ENCODE measurements at regions not wholly inside any gene's neighbourhood (a gene's known extent, or its start where the extent isn't known, plus 50 kb on each side); places are given as distances from the start of the nearest gene placed in this dataset.

DNA sequence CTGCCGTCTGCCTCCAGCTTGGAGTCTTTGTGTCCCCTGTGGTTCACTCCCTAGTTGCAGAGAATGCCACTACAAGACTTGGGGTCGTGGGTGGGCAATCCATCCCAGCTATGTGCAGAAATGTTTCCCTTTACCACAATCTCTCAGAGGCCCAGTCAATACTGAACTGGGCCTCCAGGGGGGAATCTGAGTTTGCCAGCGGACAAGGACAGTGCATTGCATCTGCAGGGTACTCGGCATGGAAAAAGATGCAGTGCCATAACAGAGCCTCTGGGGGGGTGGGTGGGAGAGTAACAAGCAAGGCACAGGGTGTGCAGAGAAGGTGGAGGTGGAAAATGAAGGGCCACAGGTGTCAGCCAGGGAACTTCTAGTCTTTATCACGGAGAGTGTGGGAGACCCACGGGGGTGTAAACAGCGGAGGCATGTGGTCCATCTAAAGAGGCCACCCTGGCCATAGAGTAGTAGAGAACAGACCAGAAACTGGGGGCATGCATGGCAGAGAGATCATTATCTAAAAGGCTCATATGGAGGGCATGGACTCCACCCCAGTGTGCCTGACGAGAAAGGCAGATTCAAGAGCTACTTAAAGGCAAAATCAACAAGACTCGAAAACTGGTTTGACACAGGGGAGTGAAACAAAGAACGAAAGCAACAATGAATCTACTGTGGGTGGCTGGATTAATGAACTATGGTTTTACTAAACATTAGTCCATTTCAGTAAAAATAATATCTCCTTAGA is 182.4 kb downstream of the ANXA2 start:
- no peak for DNase-seq

DNA sequence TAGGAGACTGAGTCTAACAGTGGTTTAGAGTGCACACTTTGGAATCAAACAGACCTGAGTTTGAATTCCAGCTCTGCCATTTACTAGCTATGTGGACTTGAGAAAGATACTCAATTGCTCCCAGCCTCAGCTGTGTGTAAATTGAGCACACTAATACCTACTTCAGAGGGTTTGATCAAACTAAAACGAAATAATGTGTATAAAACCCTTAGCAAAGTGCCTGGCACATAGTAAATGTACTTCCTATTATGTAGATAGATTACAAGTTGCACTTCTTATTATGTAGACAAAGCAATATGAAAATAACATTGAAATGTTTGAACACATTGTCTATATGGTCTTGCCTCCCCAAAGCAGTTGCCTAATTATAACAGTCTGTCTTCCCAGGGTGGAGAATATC is 180.6 kb downstream of the ANXA2 start:
- no peak for DNase-seq

DNA sequence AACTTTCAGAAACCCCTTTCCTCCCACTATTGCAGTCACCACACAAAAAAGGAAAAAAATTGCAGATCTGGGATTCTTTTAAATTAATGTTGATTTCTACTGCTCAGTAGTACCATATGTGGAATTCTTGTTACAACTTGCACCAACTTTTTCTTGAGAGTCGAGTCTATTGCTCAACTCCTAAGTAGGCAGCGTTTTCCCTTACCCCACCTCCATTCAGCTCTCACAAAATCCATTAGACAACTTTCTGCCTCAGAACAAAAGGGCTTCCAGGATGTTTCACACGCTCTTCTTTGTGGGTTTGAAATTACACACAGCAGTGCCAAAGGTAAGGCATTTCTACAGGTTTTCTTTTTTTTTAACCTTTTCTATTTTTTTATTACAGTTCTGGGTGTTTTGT is 179.5 kb downstream of the ANXA2 start:
- DNase-seq, result no peak

DNA sequence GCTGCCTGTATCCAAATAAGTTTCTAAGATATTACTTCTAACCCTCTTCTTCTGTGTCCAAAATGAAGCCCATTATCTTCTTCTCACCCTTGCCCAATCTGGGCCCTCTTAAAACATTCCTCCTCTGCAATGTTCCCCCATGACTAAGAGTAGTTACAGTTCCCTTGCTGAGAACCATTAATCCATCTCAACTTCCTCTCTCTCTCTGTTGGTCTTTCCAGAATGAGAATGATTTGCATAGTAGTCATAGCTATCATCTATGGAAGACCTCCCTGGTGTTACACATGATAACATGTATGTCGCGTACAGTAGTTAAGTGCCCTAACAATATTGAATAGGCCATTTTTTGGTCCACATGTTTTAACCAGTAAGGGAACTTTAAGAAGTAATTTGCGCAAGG is 177.9 kb downstream of the ANXA2 start:
- DNase-seq, result no peak

DNA sequence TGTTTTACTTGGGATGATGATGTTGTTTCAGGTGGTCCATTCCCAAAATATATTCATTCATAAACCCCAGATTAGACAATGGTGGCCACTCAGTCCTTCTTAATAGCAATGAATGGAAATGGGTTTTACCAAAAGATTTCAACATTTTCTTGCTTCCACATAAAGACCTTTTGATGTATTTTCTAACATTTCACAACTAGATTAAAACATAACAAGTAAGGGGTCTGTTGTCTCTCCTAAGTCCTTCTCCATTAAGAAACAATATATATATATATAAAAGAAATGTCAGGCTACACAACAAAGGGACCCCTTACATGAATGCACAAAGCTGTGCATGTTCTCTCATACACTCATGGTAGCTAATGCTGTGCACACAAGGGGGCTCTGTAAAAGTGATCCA is 176.4 kb downstream of the ANXA2 start:
- no peak for DNase-seq

DNA sequence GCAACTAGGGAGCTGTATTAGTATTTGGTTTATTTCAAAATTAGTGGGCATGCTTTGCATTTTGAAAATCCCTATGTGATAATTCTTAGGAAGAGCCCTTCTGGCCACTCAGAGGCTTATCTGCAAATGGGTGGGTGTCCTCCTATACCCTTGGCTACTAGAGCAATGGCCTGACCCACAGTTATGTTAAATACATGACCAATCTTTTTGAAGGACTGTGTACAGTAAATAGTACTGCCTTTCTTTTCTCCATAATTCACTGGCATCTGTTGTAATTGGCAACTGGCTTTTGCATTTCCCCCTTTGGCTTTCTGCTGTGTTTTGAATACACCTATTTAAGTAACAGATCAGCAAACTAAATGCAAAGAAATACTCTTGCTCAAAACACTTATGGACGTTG is 175.4 kb downstream of the ANXA2 start:
- no peak for DNase-seq

DNA sequence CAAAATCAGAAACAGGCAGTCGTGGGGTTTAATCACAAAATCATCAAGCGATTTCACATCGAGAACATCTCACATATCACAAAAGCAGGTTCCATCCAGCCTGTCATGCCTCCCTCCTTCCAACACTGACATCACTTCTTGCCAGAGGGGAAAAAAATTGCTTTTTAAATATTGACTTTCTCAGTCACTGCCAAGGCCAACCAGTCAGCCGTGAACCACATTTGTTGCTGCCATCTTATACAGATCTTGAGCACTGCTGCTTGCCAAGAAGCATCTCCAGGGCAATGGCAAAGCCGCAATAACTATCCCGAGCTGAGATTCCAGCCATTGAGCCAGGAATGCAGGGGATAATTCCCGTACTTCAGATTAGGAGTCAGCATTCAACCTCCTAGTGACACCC is 174.6 kb downstream of the ANXA2 start:
- DNase-seq, result no peak

DNA sequence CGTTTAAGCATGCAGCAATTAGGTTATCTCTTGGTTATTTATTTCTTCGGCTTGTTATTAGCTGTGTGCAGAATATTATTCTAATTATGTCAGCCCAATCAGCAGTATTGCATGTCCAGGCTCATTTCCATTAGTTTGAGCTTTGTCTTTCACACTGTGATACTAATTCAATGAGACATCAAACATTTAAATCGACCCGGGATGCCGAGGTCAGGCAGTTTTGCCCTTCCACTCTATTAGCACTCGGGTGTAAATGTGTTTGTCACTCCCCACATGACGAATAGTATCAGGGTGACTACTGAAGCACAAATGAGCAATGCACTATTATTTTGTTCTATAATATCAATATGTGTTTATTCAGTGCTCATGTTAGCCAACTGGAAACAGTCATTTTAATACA is 170.9 kb downstream of the ANXA2 start:
- no peak for DNase-seq

DNA sequence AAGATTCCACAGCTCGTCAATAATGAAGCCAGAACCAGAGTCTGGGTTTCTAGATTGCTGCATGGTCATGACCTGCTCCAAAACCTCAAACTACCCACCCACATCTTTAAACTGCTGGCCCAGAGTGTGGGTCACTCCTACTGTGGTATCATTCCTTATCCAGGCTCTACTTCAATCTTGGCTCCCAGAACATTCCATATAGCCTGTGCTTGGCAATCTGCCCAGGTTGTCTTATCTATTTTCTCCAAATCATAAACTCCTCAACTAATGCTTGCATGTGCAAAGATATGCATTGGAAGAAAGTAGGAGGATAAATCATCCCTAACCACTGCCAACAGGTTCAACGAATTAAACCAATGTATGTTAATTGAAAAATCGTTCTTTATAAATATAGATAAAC is 169.7 kb downstream of the ANXA2 start:
- no peak for DNase-seq

DNA sequence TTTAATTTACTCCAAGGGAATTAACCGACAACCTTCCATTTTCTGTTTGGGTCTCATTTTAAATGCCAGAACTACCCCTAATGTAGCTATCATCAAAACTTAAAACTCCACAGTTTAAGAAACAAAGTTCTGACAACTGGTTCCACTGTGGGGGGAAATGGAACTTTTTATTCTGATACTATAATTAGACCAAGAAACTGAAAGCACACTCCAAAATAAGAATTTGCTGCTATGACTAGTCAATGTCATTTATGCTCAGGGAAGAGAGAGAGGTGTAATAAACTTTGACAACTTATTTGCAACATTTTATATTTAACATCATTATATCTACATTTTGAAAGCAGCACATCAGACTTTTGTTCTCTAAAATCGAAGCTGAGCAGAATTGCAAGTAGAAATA is 169.2 kb downstream of the ANXA2 start:
- no peak for DNase-seq

DNA sequence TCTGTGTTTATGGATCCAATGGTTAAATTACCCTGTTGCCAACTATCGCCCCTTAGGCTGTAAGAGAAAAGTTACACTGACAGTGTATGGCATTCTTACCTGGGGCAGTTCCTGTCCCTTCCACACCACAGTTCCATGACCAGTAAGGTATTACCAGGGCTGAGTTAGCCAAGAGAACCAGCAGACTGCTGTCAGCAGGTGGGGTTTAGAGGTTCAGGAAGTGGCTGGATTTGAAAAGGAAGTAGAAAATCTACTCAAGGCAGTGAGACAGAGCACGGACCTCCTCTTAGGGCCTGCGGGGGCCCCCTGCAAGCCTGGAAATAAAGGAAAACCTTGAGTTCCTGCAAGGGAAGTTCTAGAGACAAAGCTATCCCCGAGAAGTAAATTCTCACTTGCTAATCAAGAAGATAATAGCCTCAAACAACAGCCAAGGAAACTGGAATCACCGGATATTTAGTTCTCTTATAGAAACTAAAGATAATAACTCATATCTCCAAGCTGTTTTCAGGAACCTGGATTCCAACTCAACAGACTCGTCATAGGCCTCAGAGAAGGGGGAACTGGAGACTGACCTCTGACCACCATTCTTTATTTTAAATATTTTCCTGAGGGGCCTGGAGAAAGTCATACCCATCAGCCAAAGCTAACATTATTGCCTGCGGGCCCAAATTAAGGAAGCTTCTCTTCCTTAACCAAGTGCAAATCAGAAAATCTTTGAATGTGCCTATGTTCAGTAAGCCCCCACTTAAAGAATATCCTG is 161.7 kb downstream of the ANXA2 start:
- DNase-seq, result no peak

DNA sequence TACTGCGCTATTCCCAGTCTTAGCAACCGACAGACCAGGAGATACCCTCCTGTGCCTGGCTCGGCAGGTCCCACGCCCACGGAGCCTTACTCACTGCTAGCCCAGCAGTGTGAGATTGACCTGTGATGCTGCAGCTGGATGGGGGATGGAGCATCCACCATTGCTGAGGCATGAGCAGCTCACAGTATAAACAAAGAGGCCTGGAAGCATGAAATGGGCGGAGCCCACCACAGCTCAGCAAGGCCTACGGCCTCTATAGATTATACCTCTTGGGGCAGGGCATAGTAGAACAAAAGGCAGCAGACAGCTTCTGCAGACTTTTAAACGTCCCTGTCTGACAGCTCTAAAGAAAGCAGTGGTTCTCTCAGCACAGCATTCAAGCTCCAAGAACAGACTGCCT is 160.3 kb downstream of the ANXA2 start:
- no peak for DNase-seq

DNA sequence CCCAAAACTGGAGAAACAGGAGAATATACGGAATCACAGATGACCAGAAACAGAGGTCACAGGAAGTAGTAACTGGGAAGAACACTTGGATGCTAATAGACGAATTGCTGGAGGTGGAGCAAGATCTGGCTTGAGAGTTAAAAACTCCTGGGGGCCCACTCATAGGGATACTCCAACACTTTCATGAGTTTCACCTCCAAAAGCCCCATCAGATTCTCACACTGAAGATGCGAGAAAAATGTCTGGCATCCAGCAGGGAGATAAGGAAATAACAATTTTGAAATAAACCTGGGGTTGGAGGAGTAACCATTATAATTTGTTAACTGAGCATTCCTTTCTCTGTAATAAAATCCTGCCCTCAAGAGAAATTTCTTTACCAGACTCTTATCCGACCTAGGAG is 154.0 kb downstream of the ANXA2 start:
- DNase-seq, result no peak

DNA sequence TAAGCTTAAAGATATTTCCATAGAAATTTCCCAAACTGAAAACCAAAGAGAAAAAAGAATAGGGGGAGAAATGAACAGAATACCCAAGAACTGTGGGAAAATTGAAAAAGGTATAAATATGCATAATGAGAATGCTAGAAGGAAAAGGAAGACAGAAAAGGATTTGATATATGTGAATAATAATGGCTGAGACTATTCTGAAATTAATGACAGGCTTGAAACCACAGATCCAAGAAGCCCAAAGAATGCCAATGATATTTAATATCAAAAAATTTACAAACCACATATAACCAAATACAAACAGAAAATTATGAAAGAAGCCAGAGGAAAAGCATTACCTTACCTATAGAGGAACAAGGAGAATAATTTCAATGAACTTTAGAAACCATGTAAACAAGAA is 153.0 kb downstream of the ANXA2 start:
- DNase-seq, result no peak

DNA sequence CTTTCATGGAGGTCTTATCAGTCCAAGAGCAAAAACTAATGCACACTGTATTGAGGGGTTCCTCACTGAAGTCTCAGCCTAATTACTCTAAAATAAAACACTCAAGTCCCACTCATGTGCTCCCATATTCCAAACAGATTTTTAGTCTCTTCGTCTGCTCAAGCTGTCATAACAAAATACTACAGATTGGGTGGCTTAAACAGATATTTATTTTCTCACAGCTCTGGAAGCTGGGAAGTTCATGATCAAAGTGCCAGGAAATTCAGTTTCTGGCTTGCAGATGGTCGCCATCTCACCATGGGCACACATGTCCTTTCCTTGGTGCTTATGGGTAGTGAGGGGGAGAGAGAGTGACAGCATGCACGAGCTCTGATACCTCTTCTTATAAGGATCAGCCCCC is 147.5 kb downstream of the ANXA2 start:
- no peak for DNase-seq

DNA sequence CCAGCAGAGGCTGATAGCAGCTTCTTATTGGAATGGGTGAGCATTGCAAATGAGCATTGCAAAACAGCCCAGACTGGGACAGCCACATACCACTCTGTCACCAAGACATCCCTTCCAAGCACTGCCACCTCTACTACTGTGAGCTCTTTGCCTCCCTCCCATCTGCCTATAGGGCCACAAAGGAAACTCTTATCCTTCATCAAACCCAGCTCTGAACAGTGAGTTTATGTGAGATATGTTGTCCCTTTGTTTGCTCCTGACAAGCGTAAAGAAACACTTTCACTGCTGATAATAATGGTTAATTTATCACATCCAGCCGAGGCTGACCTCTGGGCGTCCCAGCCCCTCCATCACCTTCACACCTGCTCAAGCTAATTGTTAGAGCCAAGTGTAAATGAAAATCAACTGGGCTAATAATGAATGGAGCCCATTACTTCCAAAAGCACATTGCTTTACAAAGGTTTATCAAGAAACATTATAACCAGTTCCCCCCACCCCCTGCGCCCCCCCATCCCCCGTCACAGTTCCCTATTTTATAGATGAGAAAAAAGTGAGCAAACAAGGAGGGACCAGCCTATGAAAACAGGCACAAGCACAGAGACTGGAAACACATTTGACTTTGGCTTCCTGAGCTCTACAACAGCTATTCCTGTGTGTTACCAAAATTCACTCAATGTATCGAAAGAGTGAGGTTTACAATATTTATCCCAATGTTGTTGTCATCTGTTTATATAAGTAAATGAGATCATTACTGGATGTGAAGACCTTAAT is 146.3 kb downstream of the ANXA2 start:
- no peak for DNase-seq

DNA sequence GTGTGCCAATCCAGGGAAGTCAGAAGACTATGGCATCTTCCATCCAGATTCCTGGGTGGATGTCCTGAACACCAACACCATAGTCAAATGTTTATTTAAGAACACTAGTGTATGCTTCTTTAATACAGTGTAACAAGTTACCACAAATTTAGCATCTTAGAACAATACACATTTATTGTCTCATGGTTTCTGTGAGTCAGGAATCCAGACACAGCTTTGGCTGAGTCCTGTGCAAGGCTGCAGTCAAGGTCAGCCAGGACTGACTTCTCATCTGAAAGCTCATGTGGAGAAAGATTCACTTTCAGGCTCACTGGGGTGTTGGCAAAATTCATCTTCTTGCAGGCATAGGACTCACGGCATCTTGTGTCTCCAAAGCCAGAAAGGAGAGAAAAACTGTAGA is 143.4 kb downstream of the ANXA2 start:
- no peak for DNase-seq

DNA sequence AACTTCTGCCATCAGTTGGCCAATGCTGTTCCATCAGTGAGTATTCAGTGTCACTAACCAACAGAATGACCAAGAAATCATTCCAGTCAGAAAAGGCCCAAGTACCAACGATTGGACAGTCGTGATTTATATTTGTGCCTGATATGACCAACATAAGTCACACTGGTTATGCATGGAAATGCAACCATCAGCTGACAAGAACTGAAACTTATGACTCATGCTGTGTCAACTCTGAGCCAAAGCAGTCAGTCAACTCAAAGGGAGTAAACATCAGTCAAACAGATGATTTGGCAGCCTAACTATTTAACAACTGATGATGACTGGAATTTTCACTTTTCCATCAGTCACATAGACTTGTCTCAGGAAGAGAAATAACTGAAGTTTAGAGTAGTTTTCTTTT is 142.4 kb downstream of the ANXA2 start:
- no peak for DNase-seq

DNA sequence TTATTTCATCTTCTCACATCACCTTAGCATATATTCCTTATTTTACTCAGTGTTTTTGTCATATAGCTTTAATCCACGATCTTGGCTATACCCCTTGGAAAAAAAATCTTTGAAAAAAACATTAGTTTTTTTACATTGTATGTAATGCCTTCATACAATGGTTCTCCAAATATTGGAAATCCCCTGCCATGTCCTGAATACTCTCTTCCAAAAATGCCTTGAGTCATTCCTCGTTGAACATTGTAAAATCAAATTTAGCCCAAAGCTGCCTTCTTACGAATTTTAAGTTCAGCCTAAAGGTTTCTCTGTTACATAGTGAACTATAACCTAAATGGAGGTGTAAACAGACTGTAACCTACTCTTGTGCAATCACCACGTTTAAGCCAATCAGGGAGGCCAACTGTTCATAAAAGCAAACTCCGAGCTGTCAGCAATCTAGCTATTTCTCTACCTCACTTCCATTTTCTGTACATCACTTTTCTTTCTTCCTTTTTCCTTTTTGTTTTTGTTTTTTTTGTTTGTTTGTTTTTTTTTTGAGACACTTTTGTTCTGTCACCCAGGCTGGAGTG is 140.1 kb downstream of the ANXA2 start:
- no peak for DNase-seq

DNA sequence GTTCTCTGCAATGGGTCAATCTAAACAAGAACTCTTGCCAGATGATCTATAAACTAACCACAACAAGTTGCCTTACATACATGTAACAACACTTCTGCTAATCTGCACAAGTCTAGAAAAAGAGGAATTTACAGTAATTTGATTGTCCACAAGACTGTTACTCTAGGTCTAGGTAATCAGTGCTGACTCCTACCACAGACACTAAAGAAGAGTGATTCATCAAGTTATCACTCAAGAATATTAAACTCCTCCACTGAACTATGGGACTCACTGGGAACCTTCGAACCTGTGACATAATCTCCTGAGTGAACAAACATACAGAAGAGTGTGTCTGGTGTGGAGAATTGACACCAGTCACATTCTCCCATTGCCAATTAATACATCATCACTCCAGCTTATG is 138.3 kb downstream of the ANXA2 start:
- no peak for DNase-seq

DNA sequence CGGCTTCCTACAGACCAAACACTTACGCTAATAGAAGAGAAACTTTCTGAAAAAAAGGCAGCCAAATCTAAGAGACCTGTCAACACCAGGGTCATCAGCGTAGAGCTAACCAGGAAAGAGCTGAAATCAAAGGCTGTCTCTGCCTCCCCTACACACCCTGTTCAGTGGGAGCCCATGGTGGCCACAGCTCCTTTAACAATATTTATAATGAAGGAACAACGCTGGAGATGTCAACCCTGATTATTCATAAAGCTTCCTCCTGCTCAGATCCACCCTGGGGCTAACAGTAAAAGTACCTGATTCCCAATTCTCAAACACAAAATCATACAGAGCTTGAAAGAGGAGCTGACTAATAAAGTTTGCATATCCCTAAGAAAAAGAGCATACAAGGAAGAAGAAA is 133.7 kb downstream of the ANXA2 start:
- no peak for DNase-seq

DNA sequence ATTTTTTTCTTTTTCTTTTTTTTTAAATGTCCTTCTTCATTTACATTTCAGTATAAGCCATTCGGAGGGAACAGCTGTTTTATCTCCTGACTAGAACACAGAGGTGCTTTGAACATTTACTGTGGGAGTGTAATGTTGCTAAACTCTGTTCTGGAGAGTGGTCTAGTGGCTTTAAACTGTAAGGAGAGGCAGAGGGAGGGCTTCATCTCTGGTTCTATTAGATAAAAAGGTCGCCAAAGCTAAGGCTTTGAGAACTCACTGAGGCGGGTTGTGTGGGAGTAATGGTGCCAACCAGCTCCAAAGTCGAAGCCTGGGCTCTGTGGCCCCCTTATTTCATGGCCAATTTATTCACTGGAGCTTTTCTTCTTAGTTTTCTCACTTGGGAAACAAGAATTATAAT is 133.2 kb downstream of the ANXA2 start:
- no peak for DNase-seq

DNA sequence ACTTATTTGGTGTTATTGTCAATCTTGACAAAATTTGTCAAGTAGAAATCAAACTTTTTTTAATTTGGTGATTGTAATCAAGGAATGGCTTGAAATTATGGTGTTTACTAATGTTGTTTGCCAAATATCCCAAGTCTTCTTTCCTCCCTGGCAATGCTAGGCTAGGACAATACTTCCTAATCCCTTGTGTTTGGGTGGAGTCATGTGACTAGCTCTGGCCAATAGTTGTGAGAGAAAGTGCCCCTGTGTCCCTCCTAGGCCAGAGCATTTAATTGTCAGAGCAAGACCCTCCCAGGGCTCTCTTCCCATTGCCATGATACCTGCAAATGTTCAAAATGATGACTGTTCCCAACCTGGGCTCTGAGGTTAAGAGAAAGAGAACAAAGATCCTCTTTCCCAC is 132.7 kb downstream of the ANXA2 start:
- no peak for DNase-seq

DNA sequence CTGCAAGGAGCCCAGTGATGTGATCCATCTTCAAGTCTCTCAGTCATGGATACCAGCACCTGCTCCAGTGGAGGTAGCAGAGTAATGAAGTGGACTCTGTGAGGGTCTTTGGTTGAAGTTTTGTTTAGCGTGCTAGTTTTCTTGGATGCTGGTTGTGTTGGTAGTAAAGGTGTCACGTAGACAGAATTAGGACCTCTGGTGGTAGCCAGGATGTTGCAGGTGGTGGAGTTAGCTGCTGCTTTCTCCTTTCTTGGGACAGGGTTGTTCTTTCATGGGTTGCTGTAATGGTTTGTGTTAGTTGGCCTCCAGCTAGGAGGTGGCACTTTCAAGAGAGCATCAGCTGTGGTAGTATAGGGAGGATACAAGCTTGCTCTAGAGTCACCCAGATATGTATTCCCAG is 125.2 kb downstream of the ANXA2 start:
- DNase-seq, result no peak
